ENCODE measurements at regions not wholly inside any gene's neighbourhood (a gene's known extent, or its start where the extent isn't known, plus 50 kb on each side); places are given as distances from the start of the nearest gene placed in this dataset.

DNA sequence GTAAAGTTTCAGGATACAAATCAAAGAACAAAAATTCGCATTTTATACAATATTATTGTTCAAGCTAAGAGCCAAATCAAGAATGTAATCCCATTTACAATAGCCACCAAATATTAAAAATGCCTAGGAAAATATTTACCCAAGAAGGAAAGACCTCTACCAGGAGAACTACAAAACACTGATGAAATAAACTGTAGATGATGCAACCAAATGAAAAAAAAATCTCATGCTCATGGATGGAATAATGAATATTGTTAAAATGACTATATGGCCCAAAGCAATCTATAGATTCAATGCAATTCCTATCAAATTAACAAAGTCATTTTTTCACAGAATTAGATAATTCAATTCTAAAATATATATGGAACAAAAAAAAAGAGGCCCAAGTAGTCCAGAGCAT lies 708.8 kb upstream of the MAN1A1 start:
- H3K27me3 Mint-ChIP-seq (ENCODE audit: insufficient read depth) = no peaks in the 10 kb centered on the region
- no peaks in the 10 kb centered on the region for H3K4me1 ChIP-seq (ENCODE audit: control insufficient read depth, insufficient read depth, low read length)
- H3K36me3 Mint-ChIP-seq (ENCODE audit: low read depth) = no peaks in the 10 kb centered on the region
- H3K9me3 ChIP-seq (ENCODE audit: control insufficient read depth, low read length) = no peaks in the 10 kb centered on the region
- 73% methylated on average over 1 of the region's 1 CpG; no CpG with 5 or more reads in 1 of the 2 experiments for WGBS, 2 experiments (ENCODE audit: insufficient coverage in 1 of 2, insufficient read length in 1 of 2)
- H3K27ac ChIP-seq (ENCODE audit: low read depth, low read length) = no peak overlapping the region
- no peak for DNase-seq
- no peak overlapping the region for H3K9ac ChIP-seq (ENCODE audit: extremely low read depth, low read length, poor library complexity, severe bottlenecking)
- peaks cover 8% of the 10 kb centered on the region for H3K9me3 Mint-ChIP-seq
- no peaks in the 10 kb centered on the region for H3K36me3 ChIP-seq (ENCODE audit: control insufficient read depth, insufficient read depth, low read length)
- TF ChIP-seq, protein P1, sequence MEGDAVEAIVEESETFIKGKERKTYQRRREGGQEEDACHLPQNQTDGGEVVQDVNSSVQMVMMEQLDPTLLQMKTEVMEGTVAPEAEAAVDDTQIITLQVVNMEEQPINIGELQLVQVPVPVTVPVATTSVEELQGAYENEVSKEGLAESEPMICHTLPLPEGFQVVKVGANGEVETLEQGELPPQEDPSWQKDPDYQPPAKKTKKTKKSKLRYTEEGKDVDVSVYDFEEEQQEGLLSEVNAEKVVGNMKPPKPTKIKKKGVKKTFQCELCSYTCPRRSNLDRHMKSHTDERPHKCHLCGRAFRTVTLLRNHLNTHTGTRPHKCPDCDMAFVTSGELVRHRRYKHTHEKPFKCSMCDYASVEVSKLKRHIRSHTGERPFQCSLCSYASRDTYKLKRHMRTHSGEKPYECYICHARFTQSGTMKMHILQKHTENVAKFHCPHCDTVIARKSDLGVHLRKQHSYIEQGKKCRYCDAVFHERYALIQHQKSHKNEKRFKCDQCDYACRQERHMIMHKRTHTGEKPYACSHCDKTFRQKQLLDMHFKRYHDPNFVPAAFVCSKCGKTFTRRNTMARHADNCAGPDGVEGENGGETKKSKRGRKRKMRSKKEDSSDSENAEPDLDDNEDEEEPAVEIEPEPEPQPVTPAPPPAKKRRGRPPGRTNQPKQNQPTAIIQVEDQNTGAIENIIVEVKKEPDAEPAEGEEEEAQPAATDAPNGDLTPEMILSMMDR (conservative IDR thresholded peaks at IDR 0.05) = no peak
- no peaks in the 10 kb centered on the region for H3K27me3 ChIP-seq (ENCODE audit: control insufficient read depth, insufficient read depth, low read length, poor library complexity, severe bottlenecking)
- H3K4me1 Mint-ChIP-seq = no peaks in the 10 kb centered on the region
- no peak overlapping the region for H3K4me3 Mint-ChIP-seq
- H3K27ac Mint-ChIP-seq = no peak overlapping the region
- no peak overlapping the region for H3K4me3 ChIP-seq (ENCODE audit: low read length)

DNA sequence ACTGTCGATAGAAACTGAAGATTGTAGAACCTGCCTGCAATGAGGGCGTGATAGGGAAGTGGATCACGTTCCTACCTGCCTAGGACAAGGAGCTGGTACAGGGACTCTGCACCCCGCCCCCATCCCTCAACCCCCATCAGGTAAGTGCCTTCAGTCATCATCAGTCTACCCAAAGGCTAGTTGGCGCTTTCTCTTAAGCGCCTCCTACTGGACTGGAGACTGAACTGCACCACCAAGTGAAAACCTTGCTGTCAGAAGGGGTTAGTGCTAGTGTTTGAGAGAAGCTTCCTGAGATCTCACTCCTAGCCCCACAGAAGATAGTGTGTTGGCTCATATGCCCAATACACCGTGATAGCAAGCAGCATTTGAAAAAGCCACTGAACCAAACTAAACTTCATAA lies 706.5 kb upstream of the MAN1A1 start:
- H3K9me3 Mint-ChIP-seq = peaks cover 8% of the 10 kb centered on the region
- Histone ChIP-seq H3K27ac (ENCODE audit: low read depth, low read length) (no peak overlapping the region), H3K36me3 (ENCODE audit: control insufficient read depth, insufficient read depth, low read length) (no peaks in the 10 kb centered on the region), H3K4me3 (ENCODE audit: low read length) (no peak overlapping the region), H3K27me3 (ENCODE audit: control insufficient read depth, insufficient read depth, low read length, poor library complexity, severe bottlenecking) (no peaks in the 10 kb centered on the region), H3K9me3 (ENCODE audit: control insufficient read depth, low read length) (no peaks in the 10 kb centered on the region), H3K9ac (ENCODE audit: extremely low read depth, low read length, poor library complexity, severe bottlenecking) (no peak overlapping the region), H3K4me1 (ENCODE audit: control insufficient read depth, insufficient read depth, low read length) (no peaks in the 10 kb centered on the region)
- TF ChIP-seq, protein P1 (conservative IDR thresholded peaks at IDR 0.05) = peak; percentile 77
- H3K4me1 Mint-ChIP-seq = no peaks in the 10 kb centered on the region
- WGBS, 2 experiments (ENCODE audit: insufficient coverage in 1 of 2, insufficient read length in 1 of 2) = 71 to 80% methylated on average over 1 to 7 of the region's 7 CpGs
- H3K4me3 Mint-ChIP-seq = no peak overlapping the region
- H3K27ac Mint-ChIP-seq = no peak overlapping the region
- H3K27me3 Mint-ChIP-seq (ENCODE audit: insufficient read depth) = no peaks in the 10 kb centered on the region
- H3K36me3 Mint-ChIP-seq (ENCODE audit: low read depth) = no peaks in the 10 kb centered on the region
- DNase-seq = peak; percentile 83

DNA sequence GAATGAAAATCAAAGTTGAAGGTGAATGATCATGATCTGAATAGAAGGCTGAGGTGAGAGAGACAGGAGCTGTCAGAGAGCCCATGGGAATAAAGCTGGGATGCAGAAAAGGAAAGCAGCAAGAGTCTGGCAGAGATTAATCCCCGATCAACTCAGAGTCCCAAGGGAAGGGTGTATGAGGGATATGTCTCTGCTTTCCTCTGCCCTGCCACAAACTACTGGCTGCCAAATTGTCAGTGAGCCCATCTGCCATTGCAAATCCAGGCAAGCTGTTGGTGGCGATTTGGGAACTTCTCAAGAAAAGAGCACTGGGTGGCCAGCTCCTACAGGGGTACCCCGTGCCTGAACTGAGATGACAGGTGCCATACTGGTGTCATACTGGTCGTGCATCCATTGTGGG lies 705.5 kb upstream of the MAN1A1 start:
- Histone ChIP-seq H3K9me3 (ENCODE audit: control insufficient read depth, low read length) (no peaks in the 10 kb centered on the region), H3K36me3 (ENCODE audit: control insufficient read depth, insufficient read depth, low read length) (no peaks in the 10 kb centered on the region), H3K9ac (ENCODE audit: extremely low read depth, low read length, poor library complexity, severe bottlenecking) (no peak overlapping the region), H3K27me3 (ENCODE audit: control insufficient read depth, insufficient read depth, low read length, poor library complexity, severe bottlenecking) (no peaks in the 10 kb centered on the region), H3K4me3 (ENCODE audit: low read length) (no peak overlapping the region), H3K4me1 (ENCODE audit: control insufficient read depth, insufficient read depth, low read length) (no peaks in the 10 kb centered on the region), H3K27ac (ENCODE audit: low read depth, low read length) (no peak overlapping the region)
- H3K36me3 Mint-ChIP-seq (ENCODE audit: low read depth) = no peaks in the 10 kb centered on the region
- peaks cover 6% of the 10 kb centered on the region for H3K9me3 Mint-ChIP-seq
- TF ChIP-seq, protein P1 (conservative IDR thresholded peaks at IDR 0.05) = no peak
- DNase-seq = no peak
- no peak overlapping the region for H3K27ac Mint-ChIP-seq
- 92 to 93% methylated on average over 2 to 4 of the region's 4 CpGs for WGBS, 2 experiments (ENCODE audit: insufficient coverage in 1 of 2, insufficient read length in 1 of 2)
- H3K27me3 Mint-ChIP-seq (ENCODE audit: insufficient read depth) = no peaks in the 10 kb centered on the region
- H3K4me3 Mint-ChIP-seq = no peak overlapping the region
- H3K4me1 Mint-ChIP-seq = no peaks in the 10 kb centered on the region
